LNCaP clone FGC (cell line): ENCODE measurements at regions not wholly inside any gene's neighbourhood (a gene's known extent, or its start where the extent isn't known, plus 50 kb on each side); places are given as distances from the start of the nearest gene placed in this dataset.
A peak's percentile ranks its signal among the peaks of the same experiment; 100 is the strongest.

Experiments used
- DNase-seq: peaks from one replicate; pipeline ENCODE4 v3.0.0-alpha.2; 2011; ENCODE audit warnings: low read depth
- H3K4me3 ChIP-seq: 2 replicates; pipeline ENCODE4 v1.5.1; 2011; ENCODE audit warnings: mild to moderate bottlenecking, low read depth, low read length, control low read depth
- CTCF ChIP-seq: IDR thresholded peaks from 2 replicates; pipeline ENCODE4 v1.5.1; 2012; ENCODE audit warnings: mild to moderate bottlenecking; ENCODE audit not compliant: control insufficient read depth, insufficient read depth; ENCODE audit errors: extremely low read depth

DNA sequence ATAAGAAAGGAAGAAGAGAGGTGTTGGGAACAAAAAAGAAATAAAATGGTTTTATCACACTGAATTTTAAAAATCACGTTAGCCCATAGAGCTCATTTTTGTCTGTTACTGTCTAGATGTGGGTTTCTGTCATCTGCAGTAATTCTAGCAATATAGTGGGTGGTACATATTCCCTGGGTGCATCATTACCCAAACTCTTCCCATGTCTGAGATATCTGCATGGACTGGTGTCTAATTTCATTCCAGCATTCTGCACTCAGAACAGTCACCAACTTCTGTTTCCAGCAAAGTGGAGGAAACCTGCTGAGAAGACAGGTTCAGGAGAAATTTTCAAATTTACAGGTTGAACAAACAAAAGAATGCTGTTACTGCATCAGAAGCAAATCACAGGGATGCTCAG, 263.8 kb downstream of the CDH11 start:
- TF ChIP-seq CTCF, result no peak
- no peak overlapping the region for H3K4me3 ChIP-seq
- DNase-seq, result no peak

DNA sequence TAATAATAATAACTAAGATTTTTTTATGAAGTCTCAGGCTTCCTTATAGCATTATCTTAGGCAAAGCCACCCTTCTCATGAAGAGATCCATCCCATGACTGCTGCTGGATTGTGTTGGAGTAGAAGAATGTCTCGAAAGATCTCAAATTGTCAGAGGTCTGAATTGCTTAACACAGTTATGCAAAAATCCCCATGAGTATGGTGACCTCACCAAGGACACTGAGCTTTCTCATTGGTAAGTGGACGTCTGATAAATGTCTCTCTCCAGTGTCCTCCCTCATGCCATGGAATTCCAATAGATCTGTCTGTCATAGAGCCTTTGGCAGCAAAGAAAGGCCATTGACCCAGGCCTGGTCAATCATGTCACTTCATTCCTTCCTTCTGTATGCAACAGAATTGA, 264.5 kb downstream of the CDH11 start:
- no peak overlapping the region for H3K4me3 ChIP-seq
- TF ChIP-seq CTCF, result no peak

DNA sequence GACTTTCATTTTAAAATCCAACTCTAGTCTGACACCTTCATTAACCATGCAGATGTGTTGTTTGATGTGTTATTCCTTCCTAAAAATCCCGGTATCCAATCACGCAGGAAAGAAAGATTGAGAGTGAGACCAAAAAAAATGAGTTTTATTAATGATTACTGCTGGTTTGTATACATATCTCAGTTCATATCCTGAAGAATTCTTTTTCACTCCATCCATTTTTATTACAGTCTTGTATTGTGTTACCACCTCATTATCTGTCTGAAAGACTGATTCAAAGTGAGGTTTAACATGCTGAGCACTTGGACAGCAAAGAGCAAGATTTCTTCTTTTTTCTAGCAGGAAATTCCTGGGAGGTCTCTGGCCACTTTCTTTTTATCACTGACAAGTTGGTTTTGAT, 268.3 kb downstream of the CDH11 start:
- H3K4me3 ChIP-seq, result no peak overlapping the region
- no peak for DNase-seq
- no peak for TF ChIP-seq CTCF

More for the DNA sequence above, 264.5 kb downstream of the CDH11 start:
- no peak for DNase-seq

DNA sequence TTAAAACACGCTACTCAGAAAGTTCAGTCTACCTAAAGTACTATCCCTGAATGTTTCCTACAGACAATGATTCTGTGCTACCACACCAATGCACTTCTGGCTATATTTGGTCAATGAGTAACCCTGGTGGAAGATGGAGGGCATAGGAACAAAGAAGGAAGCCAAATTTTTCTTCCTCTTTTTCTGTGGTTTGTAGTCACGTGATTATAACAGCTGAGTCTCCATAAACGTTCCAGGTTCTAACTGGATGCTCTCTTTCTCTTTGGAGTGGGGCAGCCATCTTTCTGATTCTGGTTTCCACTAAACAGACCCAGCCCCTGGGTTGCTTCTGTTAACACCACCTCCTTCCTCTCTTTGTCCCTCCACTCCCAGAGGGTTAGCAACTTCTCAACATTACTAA, 274.9 kb downstream of the CDH11 start:
- no peak for TF ChIP-seq CTCF
- DNase-seq, result no peak
- no peak overlapping the region for H3K4me3 ChIP-seq

DNA sequence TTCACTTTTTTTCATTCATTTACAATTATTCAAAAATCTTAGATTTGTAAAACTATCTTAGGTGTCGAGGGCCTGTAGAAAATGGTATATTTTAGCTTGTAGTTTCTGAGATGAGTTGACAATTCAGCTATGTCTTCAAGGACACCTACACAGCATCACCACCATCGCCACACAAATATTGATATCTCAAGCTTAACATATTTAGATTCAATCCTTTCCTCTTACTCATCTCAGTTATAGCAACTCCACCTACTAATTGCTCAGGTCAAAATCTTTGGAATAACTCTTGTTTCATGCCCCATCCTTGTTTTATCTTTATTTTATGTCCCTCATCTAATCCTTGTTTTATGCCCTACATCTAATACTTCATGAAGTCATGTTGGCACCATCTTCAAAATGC, 276.8 kb downstream of the CDH11 start:
- H3K4me3 ChIP-seq, result no peak overlapping the region
- no peak for DNase-seq
- no peak for TF ChIP-seq CTCF

DNA sequence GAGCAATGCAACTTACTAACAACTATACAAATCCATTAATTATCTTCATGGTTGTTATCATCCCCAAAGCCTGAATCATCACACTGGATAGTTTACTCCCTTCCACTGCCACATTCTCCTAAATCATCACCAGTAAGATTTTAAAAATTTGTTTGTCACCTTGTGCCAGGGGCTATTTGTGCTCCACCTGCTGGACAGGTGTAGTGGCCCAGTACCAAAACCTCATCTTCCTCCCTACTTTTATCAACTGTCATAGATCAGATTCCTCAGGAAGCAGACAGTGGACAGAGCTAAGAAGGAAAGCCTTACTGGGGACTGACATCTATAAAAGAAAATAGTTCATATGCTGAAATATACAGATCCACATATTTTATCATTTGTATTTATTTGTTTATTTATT, 280.4 kb downstream of the CDH11 start:
- peak; percentile 26 for TF ChIP-seq CTCF
- DNase-seq, result no peak

GRCh38 chr16:64841071-64841470, 280.8 kb downstream of the CDH11 start:
- H3K4me3 ChIP-seq, result no peak overlapping the region
- TF ChIP-seq CTCF, result no peak
- no peak for DNase-seq

More for the DNA sequence above, 280.4 kb downstream of the CDH11 start:
- no peak overlapping the region for H3K4me3 ChIP-seq
